Stimulated activated naive CD8-positive, alpha-beta T cell treated with anti-CD3 and anti-CD28 coated beads, Interleukin-15, Interleukin-2, amounts not matched to agents 100 ng/mL and 50 ng/mL, for 24 hours (primary cell): ENCODE measurements at regions not wholly inside any gene's neighbourhood (a gene's known extent, or its start where the extent isn't known, plus 50 kb on each side); places are given as distances from the start of the nearest gene placed in this dataset.

Source experiments
- H3K27ac Mint-ChIP-seq: one replicate; pipeline ENCODE4 v1.8.0; 2021; ENCODE audit warnings: mild to moderate bottlenecking, mixed read lengths
- H3K27me3 Mint-ChIP-seq: one replicate; pipeline ENCODE4 v1.8.0; 2021; ENCODE audit warnings: mixed read lengths
- H3K36me3 Mint-ChIP-seq: one replicate; pipeline ENCODE4 v1.8.0; 2021; ENCODE audit warnings: low read depth, mixed read lengths
- H3K4me1 Mint-ChIP-seq: one replicate; pipeline ENCODE4 v1.8.0; 2021; ENCODE audit warnings: low read depth, mixed read lengths
- H3K4me3 Mint-ChIP-seq: one replicate; pipeline ENCODE4 v1.8.0; 2021; ENCODE audit warnings: mild to moderate bottlenecking, mixed read lengths
- H3K9me3 Mint-ChIP-seq: one replicate; pipeline ENCODE4 v1.8.0; 2021; ENCODE audit warnings: mixed read lengths

GRCh38 chrX:38982843-38983242 lies 181.6 kb downstream of the MID1IP1 start:
- Mint-ChIP-seq H3K4me3 (no peak overlapping the region), H3K27me3 (no peaks in the 10 kb centered on the region), H3K9me3 (no peaks in the 10 kb centered on the region), H3K27ac (peak overlapping the region; percentile 41), H3K4me1 (peaks cover 5% of the 10 kb centered on the region), H3K36me3 (no peaks in the 10 kb centered on the region)

- peaks cover 5% of the 10 kb centered on the region for H3K4me1 Mint-ChIP-seq
- H3K9me3 Mint-ChIP-seq: no peaks in the 10 kb centered on the region
- H3K36me3 Mint-ChIP-seq: no peaks in the 10 kb centered on the region
- no peak overlapping the region for H3K4me3 Mint-ChIP-seq
- H3K27ac Mint-ChIP-seq: no peak overlapping the region
- no peaks in the 10 kb centered on the region for H3K27me3 Mint-ChIP-seq
Measured at GRCh38 chrX:38985375-38985774, 184.1 kb downstream of the MID1IP1 start.

GRCh38 chrX:38985945-38986344 lies 184.7 kb downstream of the MID1IP1 start:
- H3K27me3 Mint-ChIP-seq: no peaks in the 10 kb centered on the region

GRCh38 chrX:38986586-38986985 lies 185.3 kb downstream of the MID1IP1 start:
- H3K27ac Mint-ChIP-seq: no peak overlapping the region
- no peaks in the 10 kb centered on the region for H3K27me3 Mint-ChIP-seq
- no peaks in the 10 kb centered on the region for H3K36me3 Mint-ChIP-seq
- no peak overlapping the region for H3K4me3 Mint-ChIP-seq
- peaks cover 5% of the 10 kb centered on the region for H3K4me1 Mint-ChIP-seq
- H3K9me3 Mint-ChIP-seq: no peaks in the 10 kb centered on the region

More at GRCh38 chrX:38985945-38986344, 184.7 kb downstream of the MID1IP1 start:
- no peaks in the 10 kb centered on the region for H3K36me3 Mint-ChIP-seq
- no peaks in the 10 kb centered on the region for H3K9me3 Mint-ChIP-seq
- H3K4me3 Mint-ChIP-seq: no peak overlapping the region
- peaks cover 5% of the 10 kb centered on the region for H3K4me1 Mint-ChIP-seq
- H3K27ac Mint-ChIP-seq: no peak overlapping the region

- peaks cover 5% of the 10 kb centered on the region for H3K4me1 Mint-ChIP-seq
Measured at GRCh38 chrX:38987198-38987651, 186.0 kb downstream of the MID1IP1 start.

GRCh38 chrX:38988301-38988700 lies 187.0 kb downstream of the MID1IP1 start:
- Mint-ChIP-seq H3K27ac (no peak overlapping the region), H3K36me3 (no peaks in the 10 kb centered on the region), H3K4me1 (peaks cover 5% of the 10 kb centered on the region), H3K9me3 (no peaks in the 10 kb centered on the region), H3K4me3 (no peak overlapping the region), H3K27me3 (no peaks in the 10 kb centered on the region)

More at GRCh38 chrX:38987198-38987651, 186.0 kb downstream of the MID1IP1 start:
- no peak overlapping the region for H3K4me3 Mint-ChIP-seq
- H3K9me3 Mint-ChIP-seq: no peaks in the 10 kb centered on the region
- H3K27me3 Mint-ChIP-seq: no peaks in the 10 kb centered on the region
- H3K27ac Mint-ChIP-seq: no peak overlapping the region
- H3K36me3 Mint-ChIP-seq: no peaks in the 10 kb centered on the region

- peaks cover 5% of the 10 kb centered on the region for H3K4me1 Mint-ChIP-seq
- H3K9me3 Mint-ChIP-seq: no peaks in the 10 kb centered on the region
- no peak overlapping the region for H3K4me3 Mint-ChIP-seq
- H3K27ac Mint-ChIP-seq: no peak overlapping the region
- no peaks in the 10 kb centered on the region for H3K36me3 Mint-ChIP-seq
- no peaks in the 10 kb centered on the region for H3K27me3 Mint-ChIP-seq
Measured at GRCh38 chrX:38989076-38989475, 187.8 kb downstream of the MID1IP1 start.

GRCh38 chrX:38991656-38992440 lies 190.6 kb downstream of the MID1IP1 start:
- Mint-ChIP-seq H3K36me3 (no peaks in the 10 kb centered on the region), H3K4me1 (no peaks in the 10 kb centered on the region), H3K27ac (no peak overlapping the region), H3K4me3 (no peak overlapping the region), H3K9me3 (no peaks in the 10 kb centered on the region), H3K27me3 (no peaks in the 10 kb centered on the region)

GRCh38 chrX:38992441-38993096 lies 191.3 kb downstream of the MID1IP1 start:
- H3K9me3 Mint-ChIP-seq: no peaks in the 10 kb centered on the region
- H3K27ac Mint-ChIP-seq: no peak overlapping the region
- no peak overlapping the region for H3K4me3 Mint-ChIP-seq
- no peaks in the 10 kb centered on the region for H3K27me3 Mint-ChIP-seq
- no peaks in the 10 kb centered on the region for H3K4me1 Mint-ChIP-seq
- H3K36me3 Mint-ChIP-seq: no peaks in the 10 kb centered on the region

- H3K4me1 Mint-ChIP-seq: no peaks in the 10 kb centered on the region
- H3K4me3 Mint-ChIP-seq: no peak overlapping the region
- H3K9me3 Mint-ChIP-seq: no peaks in the 10 kb centered on the region
- no peaks in the 10 kb centered on the region for H3K36me3 Mint-ChIP-seq
- H3K27ac Mint-ChIP-seq: no peak overlapping the region
- H3K27me3 Mint-ChIP-seq: no peaks in the 10 kb centered on the region
Measured at GRCh38 chrX:38993500-38993899, 192.2 kb downstream of the MID1IP1 start.

- H3K4me3 Mint-ChIP-seq: no peak overlapping the region
- H3K9me3 Mint-ChIP-seq: no peaks in the 10 kb centered on the region
- no peaks in the 10 kb centered on the region for H3K36me3 Mint-ChIP-seq
- H3K27ac Mint-ChIP-seq: no peak overlapping the region
- no peaks in the 10 kb centered on the region for H3K27me3 Mint-ChIP-seq
- no peaks in the 10 kb centered on the region for H3K4me1 Mint-ChIP-seq
Measured at GRCh38 chrX:38999099-38999498, 197.8 kb downstream of the MID1IP1 start.

GRCh38 chrX:38999967-39000745 lies 198.9 kb downstream of the MID1IP1 start:
- Mint-ChIP-seq H3K36me3 (no peaks in the 10 kb centered on the region), H3K27ac (no peak overlapping the region), H3K27me3 (no peaks in the 10 kb centered on the region), H3K4me1 (no peaks in the 10 kb centered on the region), H3K4me3 (no peak overlapping the region), H3K9me3 (no peaks in the 10 kb centered on the region)

- no peak overlapping the region for H3K27ac Mint-ChIP-seq
- H3K4me3 Mint-ChIP-seq: no peak overlapping the region
Measured at GRCh38 chrX:39000802-39001201, 199.5 kb downstream of the MID1IP1 start.

GRCh38 chrX:39002466-39002865 lies 201.2 kb downstream of the MID1IP1 start:
- Mint-ChIP-seq H3K4me1 (no peaks in the 10 kb centered on the region), H3K27me3 (no peaks in the 10 kb centered on the region), H3K4me3 (no peak overlapping the region), H3K27ac (no peak overlapping the region), H3K36me3 (no peaks in the 10 kb centered on the region), H3K9me3 (no peaks in the 10 kb centered on the region)

More at GRCh38 chrX:39000802-39001201, 199.5 kb downstream of the MID1IP1 start:
- Mint-ChIP-seq H3K36me3 (no peaks in the 10 kb centered on the region), H3K27me3 (no peaks in the 10 kb centered on the region), H3K4me1 (no peaks in the 10 kb centered on the region), H3K9me3 (no peaks in the 10 kb centered on the region)

- Mint-ChIP-seq H3K9me3 (no peaks in the 10 kb centered on the region), H3K27me3 (no peaks in the 10 kb centered on the region), H3K36me3 (no peaks in the 10 kb centered on the region), H3K4me3 (no peak overlapping the region), H3K27ac (no peak overlapping the region), H3K4me1 (no peaks in the 10 kb centered on the region)
Measured at GRCh38 chrX:39008549-39008948, 207.3 kb downstream of the MID1IP1 start.
